ENCODE measurements at regions not wholly inside any gene's neighbourhood (a gene's known extent, or its start where the extent isn't known, plus 50 kb on each side); places are given as distances from the start of the nearest gene placed in this dataset.

GRCh38 chr9:89817151-89817950 is 212.5 kb downstream of the GADD45G start:
- Histone ChIP-seq H3K4me3 (no peak overlapping the region), H3K27ac (no peak overlapping the region), H3K9ac (ENCODE audit: insufficient read length) (no peak overlapping the region), H3K9me3 (ENCODE audit: low read depth, low read length) (no peaks in the 10 kb centered on the region), H3K36me3 (ENCODE audit: insufficient read depth, low read length) (no peaks in the 10 kb centered on the region)
- TF ChIP-seq EZH2 (IDR thresholded peaks at IDR 0.05) (no peak), FOXP2 (optimal IDR thresholded peaks at IDR 0.05; ENCODE audit: control extremely low read depth, extremely low read length, insufficient read depth) (no peak), POLR2AphosphoS5 (IDR thresholded peaks at IDR 0.05; ENCODE audit: borderline replicate concordance, low read depth, low read length) (no peak)
- DNase-seq (ENCODE audit: low read depth, low spot score): no peak

GRCh38 chr9:89820337-89820736 is 215.5 kb downstream of the GADD45G start:
- Histone ChIP-seq H3K27ac (no peak overlapping the region), H3K9me3 (ENCODE audit: low read depth, low read length) (no peaks in the 10 kb centered on the region), H3K4me3 (no peak overlapping the region), H3K9ac (ENCODE audit: insufficient read length) (no peak overlapping the region), H3K36me3 (ENCODE audit: insufficient read depth, low read length) (no peaks in the 10 kb centered on the region)
- TF ChIP-seq FOXP2 (optimal IDR thresholded peaks at IDR 0.05; ENCODE audit: control extremely low read depth, extremely low read length, insufficient read depth) (no peak), POLR2AphosphoS5 (IDR thresholded peaks at IDR 0.05; ENCODE audit: borderline replicate concordance, low read depth, low read length) (no peak), EZH2 (IDR thresholded peaks at IDR 0.05) (no peak)
- no peak for DNase-seq (ENCODE audit: low read depth, low spot score)

GRCh38 chr9:89821081-89821480 is 216.3 kb downstream of the GADD45G start:
- Histone ChIP-seq H3K9me3 (ENCODE audit: low read depth, low read length) (no peaks in the 10 kb centered on the region), H3K4me3 (no peak overlapping the region), H3K36me3 (ENCODE audit: insufficient read depth, low read length) (no peaks in the 10 kb centered on the region), H3K9ac (ENCODE audit: insufficient read length) (no peak overlapping the region), H3K27ac (no peak overlapping the region)
- TF ChIP-seq POLR2AphosphoS5 (IDR thresholded peaks at IDR 0.05; ENCODE audit: borderline replicate concordance, low read depth, low read length) (no peak), EZH2 (IDR thresholded peaks at IDR 0.05) (no peak), FOXP2 (optimal IDR thresholded peaks at IDR 0.05; ENCODE audit: control extremely low read depth, extremely low read length, insufficient read depth) (no peak)
- no peak for DNase-seq (ENCODE audit: low read depth, low spot score)

- H3K9me3 ChIP-seq (ENCODE audit: low read depth, low read length): no peaks in the 10 kb centered on the region
- no peak overlapping the region for H3K9ac ChIP-seq (ENCODE audit: insufficient read length)
- no peak overlapping the region for H3K27ac ChIP-seq
- H3K4me3 ChIP-seq: no peak overlapping the region
- TF ChIP-seq EZH2 (IDR thresholded peaks at IDR 0.05): no peak
- TF ChIP-seq FOXP2 (optimal IDR thresholded peaks at IDR 0.05; ENCODE audit: control extremely low read depth, extremely low read length, insufficient read depth): no peak
- TF ChIP-seq POLR2AphosphoS5 (IDR thresholded peaks at IDR 0.05; ENCODE audit: borderline replicate concordance, low read depth, low read length): no peak
- DNase-seq (ENCODE audit: low read depth, low spot score): no peak
- no peaks in the 10 kb centered on the region for H3K36me3 ChIP-seq (ENCODE audit: insufficient read depth, low read length)
These were observed 218.2 kb downstream of the GADD45G start for GRCh38 chr9:89822996-89823395.

- Histone ChIP-seq H3K4me3 (no peak overlapping the region), H3K27ac (no peak overlapping the region), H3K9me3 (ENCODE audit: low read depth, low read length) (no peaks in the 10 kb centered on the region), H3K9ac (ENCODE audit: insufficient read length) (no peak overlapping the region), H3K36me3 (ENCODE audit: insufficient read depth, low read length) (no peaks in the 10 kb centered on the region)
- no peak for DNase-seq (ENCODE audit: low read depth, low spot score)
- TF ChIP-seq POLR2AphosphoS5 (IDR thresholded peaks at IDR 0.05; ENCODE audit: borderline replicate concordance, low read depth, low read length) (no peak), FOXP2 (optimal IDR thresholded peaks at IDR 0.05; ENCODE audit: control extremely low read depth, extremely low read length, insufficient read depth) (no peak), EZH2 (IDR thresholded peaks at IDR 0.05) (no peak)
These were observed 220.9 kb downstream of the GADD45G start for GRCh38 chr9:89825669-89826068.

GRCh38 chr9:89826186-89826585 is 221.4 kb downstream of the GADD45G start:
- no peaks in the 10 kb centered on the region for H3K36me3 ChIP-seq (ENCODE audit: insufficient read depth, low read length)
- DNase-seq (ENCODE audit: low read depth, low spot score): no peak
- no peak for TF ChIP-seq EZH2 (IDR thresholded peaks at IDR 0.05)
- no peak for TF ChIP-seq POLR2AphosphoS5 (IDR thresholded peaks at IDR 0.05; ENCODE audit: borderline replicate concordance, low read depth, low read length)
- no peak for TF ChIP-seq FOXP2 (optimal IDR thresholded peaks at IDR 0.05; ENCODE audit: control extremely low read depth, extremely low read length, insufficient read depth)
- no peak overlapping the region for H3K27ac ChIP-seq
- no peak overlapping the region for H3K4me3 ChIP-seq
- H3K9me3 ChIP-seq (ENCODE audit: low read depth, low read length): no peaks in the 10 kb centered on the region
- H3K9ac ChIP-seq (ENCODE audit: insufficient read length): no peak overlapping the region

GRCh38 chr9:89829346-89829745 is 224.5 kb downstream of the GADD45G start:
- no peak for TF ChIP-seq POLR2AphosphoS5 (IDR thresholded peaks at IDR 0.05; ENCODE audit: borderline replicate concordance, low read depth, low read length)
- TF ChIP-seq FOXP2 (optimal IDR thresholded peaks at IDR 0.05; ENCODE audit: control extremely low read depth, extremely low read length, insufficient read depth): no peak
- TF ChIP-seq EZH2 (IDR thresholded peaks at IDR 0.05): no peak
- Histone ChIP-seq H3K9me3 (ENCODE audit: low read depth, low read length) (no peaks in the 10 kb centered on the region), H3K4me3 (no peak overlapping the region), H3K27ac (no peak overlapping the region), H3K36me3 (ENCODE audit: insufficient read depth, low read length) (no peaks in the 10 kb centered on the region), H3K9ac (ENCODE audit: insufficient read length) (no peak overlapping the region)
- DNase-seq (ENCODE audit: low read depth, low spot score): no peak

GRCh38 chr9:89835666-89836065 is 230.9 kb downstream of the GADD45G start:
- H3K9me3 ChIP-seq (ENCODE audit: low read depth, low read length): no peaks in the 10 kb centered on the region
- no peak overlapping the region for H3K4me3 ChIP-seq
- no peak for TF ChIP-seq FOXP2 (optimal IDR thresholded peaks at IDR 0.05; ENCODE audit: control extremely low read depth, extremely low read length, insufficient read depth)
- no peaks in the 10 kb centered on the region for H3K36me3 ChIP-seq (ENCODE audit: insufficient read depth, low read length)
- no peak overlapping the region for H3K9ac ChIP-seq (ENCODE audit: insufficient read length)
- H3K27ac ChIP-seq: no peak overlapping the region
- no peak for DNase-seq (ENCODE audit: low read depth, low spot score)
